ENCODE measurements at regions not wholly inside any gene's neighbourhood (a gene's known extent, or its start where the extent isn't known, plus 50 kb on each side); places are given as distances from the start of the nearest gene placed in this dataset.

- CTCF ChIA-PET, result no interaction called here
- H3K9ac ChIP-seq, result no peak overlapping the region
- H2AFZ ChIP-seq (ENCODE audit: low read depth), result no peak overlapping the region
- H4K20me1 ChIP-seq (ENCODE audit: insufficient read depth), result no peaks in the 10 kb centered on the region
- POLR2A ChIA-PET, result no interaction called here
- no peak overlapping the region for H3K27ac ChIP-seq (ENCODE audit: low read depth in 2 of 2, low read length in 1 of 2)
- no peak overlapping the region for H3K4me2 ChIP-seq
- H3K79me2 ChIP-seq (ENCODE audit: insufficient read depth), result no peaks in the 10 kb centered on the region
- TF ChIP-seq NFIC (IDR thresholded peaks at IDR 0.05; ENCODE audit: borderline replicate concordance), result no peak
- TF ChIP-seq JUND (IDR thresholded peaks at IDR 0.05), result no peak
- TF ChIP-seq ELF1 (IDR thresholded peaks at IDR 0.05), result no peak
- no peak for TF ChIP-seq NRF1 (IDR thresholded peaks at IDR 0.05; ENCODE audit: low read depth, low read length)
- no peak for TF ChIP-seq RAD21 (IDR thresholded peaks at IDR 0.05; ENCODE audit: low read length)
- TF ChIP-seq TEAD4 (IDR thresholded peaks at IDR 0.05; ENCODE audit: borderline replicate concordance, insufficient read depth), result no peak
- TF ChIP-seq CHD2 (IDR thresholded peaks at IDR 0.05; ENCODE audit: low read length, partially characterized antibody), result no peak
- TF ChIP-seq SMC3 (IDR thresholded peaks at IDR 0.05; ENCODE audit: low read depth, low read length), result no peak
- no peak for TF ChIP-seq GABPA (IDR thresholded peaks at IDR 0.05; ENCODE audit: low read depth)
- TF ChIP-seq RCOR1 (IDR thresholded peaks at IDR 0.05; ENCODE audit: low read length), result no peak
- TF ChIP-seq CTCF (IDR thresholded peaks at IDR 0.05), result no peak
- no peak for TF ChIP-seq POLR2AphosphoS5 (IDR thresholded peaks at IDR 0.05; ENCODE audit: low read depth, low read length)
- no peak for TF ChIP-seq FOXJ3 (CRISPR knock-in tag; IDR thresholded peaks at IDR 0.05)
- TF ChIP-seq EZH2phosphoT487 (IDR thresholded peaks at IDR 0.05; ENCODE audit: borderline replicate concordance, low read depth), result no peak
- no peak for TF ChIP-seq YY1 (IDR thresholded peaks at IDR 0.05; ENCODE audit: low read depth)
- no peak for TF ChIP-seq REST (IDR thresholded peaks at IDR 0.05; ENCODE audit: low read depth, low read length)
- H3K9me3 ChIP-seq, result no peaks in the 10 kb centered on the region; the same call in 1 of the 2 replicates
- H3F3A ChIP-seq (replicated peaks; ENCODE audit: insufficient read depth), result no peaks in the 10 kb centered on the region
- no peaks in the 10 kb centered on the region for H3K36me3 ChIP-seq (replicated peaks in 1 of 2; ENCODE audit: control insufficient read depth in 1 of 2, insufficient read depth in 2 of 2, low read length in 1 of 2)
- H3K27me3 ChIP-seq (ENCODE audit: insufficient read depth), result no peaks in the 10 kb centered on the region
- DNase-seq, result no peak
- WGBS (ENCODE audit: low lambda C conversion rate), result 47% methylated on average over 9 of the region's 13 CpGs
- H3K4me1 ChIP-seq (ENCODE audit: control insufficient read depth in 1 of 2, insufficient read depth in 2 of 2, low read depth in 1 of 2, low read length in 1 of 2), result no peaks in the 10 kb centered on the region
- H3K4me3 ChIP-seq (ENCODE audit: low read depth in 2 of 2, low read length in 1 of 2), result no peak overlapping the region
- H3K9me2 ChIP-seq, result no peaks in the 10 kb centered on the region
Measured at GRCh38 chr20:60658681-60659080, 593.4 kb upstream of the CDH4 start.

All from SK-N-SH (cell line).